ENCODE measurements at regions not wholly inside any gene's neighbourhood (a gene's known extent, or its start where the extent isn't known, plus 50 kb on each side); places are given as distances from the start of the nearest gene placed in this dataset.

DNA sequence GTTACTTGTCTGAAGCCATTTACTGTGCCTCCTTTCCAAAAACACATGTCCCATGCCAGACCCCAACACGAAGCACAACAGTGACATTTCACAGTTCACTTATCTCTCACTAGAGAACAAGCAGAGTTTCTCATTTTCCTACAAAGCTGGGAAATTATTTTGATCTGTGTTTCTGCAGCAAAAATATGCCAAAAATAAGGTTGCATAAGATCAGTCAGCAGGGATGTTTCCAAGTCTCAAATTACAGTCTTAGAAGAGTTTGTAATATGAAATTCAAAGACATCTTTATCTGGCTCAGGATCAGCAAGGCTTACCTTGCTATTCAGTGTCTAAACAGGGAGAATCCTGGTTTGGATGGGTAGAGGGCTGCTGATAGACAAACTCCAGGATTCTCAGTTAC lies 75.5 kb downstream of the GJD2 start:
- Histone ChIP-seq H3K27me3 (peaks cover 0 to 13% (median 7%) of the 10 kb centered on the region in 7 donors), H3K36me3 (no peaks in the 10 kb centered on the region), H3K27ac (no peak overlapping the region), H3K4me1 (no peaks in the 10 kb centered on the region), H3K4me3 (no peak overlapping the region), H3K9me3 (no peaks in the 10 kb centered on the region)
- TF ChIP-seq, protein P1, sequence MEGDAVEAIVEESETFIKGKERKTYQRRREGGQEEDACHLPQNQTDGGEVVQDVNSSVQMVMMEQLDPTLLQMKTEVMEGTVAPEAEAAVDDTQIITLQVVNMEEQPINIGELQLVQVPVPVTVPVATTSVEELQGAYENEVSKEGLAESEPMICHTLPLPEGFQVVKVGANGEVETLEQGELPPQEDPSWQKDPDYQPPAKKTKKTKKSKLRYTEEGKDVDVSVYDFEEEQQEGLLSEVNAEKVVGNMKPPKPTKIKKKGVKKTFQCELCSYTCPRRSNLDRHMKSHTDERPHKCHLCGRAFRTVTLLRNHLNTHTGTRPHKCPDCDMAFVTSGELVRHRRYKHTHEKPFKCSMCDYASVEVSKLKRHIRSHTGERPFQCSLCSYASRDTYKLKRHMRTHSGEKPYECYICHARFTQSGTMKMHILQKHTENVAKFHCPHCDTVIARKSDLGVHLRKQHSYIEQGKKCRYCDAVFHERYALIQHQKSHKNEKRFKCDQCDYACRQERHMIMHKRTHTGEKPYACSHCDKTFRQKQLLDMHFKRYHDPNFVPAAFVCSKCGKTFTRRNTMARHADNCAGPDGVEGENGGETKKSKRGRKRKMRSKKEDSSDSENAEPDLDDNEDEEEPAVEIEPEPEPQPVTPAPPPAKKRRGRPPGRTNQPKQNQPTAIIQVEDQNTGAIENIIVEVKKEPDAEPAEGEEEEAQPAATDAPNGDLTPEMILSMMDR (IDR thresholded peaks at IDR 0.05): no peak
- WGBS, 2 donors: 33 to 34% methylated on average over 1 of the region's 1 CpG
- ATAC-seq: no peak
- intact Hi-C loops (cut with DNase I): loop anchor here in 1 of 10 donors (10.0 kb wide), 1 partner anchor 64 kb away; no protein-coding TSS in a partner anchor
- DNase-seq: no peak

DNA sequence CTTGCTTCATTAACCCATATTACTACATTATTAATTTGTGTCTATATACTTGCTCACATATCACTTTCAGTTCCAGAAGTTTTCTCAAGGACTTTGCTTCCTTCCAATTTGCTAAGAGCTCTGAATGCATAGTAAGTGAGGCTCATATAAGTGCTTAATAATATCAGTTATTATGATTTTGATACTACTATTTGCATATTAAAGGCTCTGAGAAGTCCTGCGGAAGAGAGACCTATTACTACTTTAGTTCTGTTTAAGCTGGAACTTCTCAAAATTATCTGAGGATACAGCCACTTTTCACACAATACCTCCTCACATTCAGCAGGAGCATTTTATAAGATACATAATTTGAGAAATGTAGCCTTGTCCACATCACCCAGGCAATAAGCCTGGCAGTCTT lies 81.6 kb downstream of the GJD2 start:
- Histone ChIP-seq H3K4me1 (no peaks in the 10 kb centered on the region), H3K27ac (no peak overlapping the region), H3K36me3 (no peaks in the 10 kb centered on the region), H3K27me3 (peaks cover 0 to 20% (median 10%) of the 10 kb centered on the region in 7 donors), H3K9me3 (no peaks in the 10 kb centered on the region), H3K4me3 (no peak overlapping the region)
- intact Hi-C loops (cut with DNase I): loop anchor here in 1 of 10 donors (10.0 kb wide), 1 partner anchor 58 kb away; no protein-coding TSS in a partner anchor
- no peak for DNase-seq
- ATAC-seq: no peak
- TF ChIP-seq, protein P1 (IDR thresholded peaks at IDR 0.05): no peak
- WGBS, 2 donors: 93 to 100% methylated on average over 1 of the region's 1 CpG

DNA sequence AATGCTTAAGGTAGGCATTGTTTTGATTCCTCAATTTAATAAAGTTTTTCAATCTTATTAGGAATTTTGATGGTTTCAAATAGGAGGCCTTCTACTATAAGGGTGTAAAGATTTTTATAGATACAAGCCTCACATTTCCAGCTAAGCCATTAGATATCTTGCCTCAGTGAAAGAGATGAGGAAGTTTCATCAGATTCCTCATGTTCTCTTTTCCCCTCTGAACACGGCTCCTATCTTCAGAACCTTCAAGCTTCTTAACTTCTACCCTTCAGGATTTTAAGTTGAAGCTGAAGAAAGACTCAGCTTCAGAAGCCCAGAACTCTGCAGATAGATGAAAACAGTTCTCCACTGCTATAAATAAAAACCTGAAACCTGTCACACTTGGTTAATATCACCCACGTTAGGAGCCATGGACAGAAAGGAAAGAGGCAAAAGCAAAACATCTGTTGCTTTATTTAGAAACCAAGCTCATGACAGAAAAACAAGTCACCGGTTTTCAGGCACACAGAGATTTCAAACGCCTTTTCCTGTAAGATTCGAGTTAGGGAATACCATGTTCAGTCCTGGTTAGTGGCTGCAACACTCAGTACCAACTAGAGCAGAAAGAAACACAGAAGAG lies 82.2 kb upstream of the GOLGA8B start:
- no peak for DNase-seq
- TF ChIP-seq, protein P1 (IDR thresholded peaks at IDR 0.05): no peak
- Histone ChIP-seq H3K4me3 (no peak overlapping the region), H3K9me3 (no peaks in the 10 kb centered on the region), H3K36me3 (no peaks in the 10 kb centered on the region), H3K4me1 (peaks cover 0 to 6% (median 0%) of the 10 kb centered on the region in 9 donors), H3K27me3 (peaks cover 0 to 5% (median 0%) of the 10 kb centered on the region in 7 donors), H3K27ac (peak overlapping the region in 1 of 10 donors; percentile 6)
- 14 to 36% methylated on average over 5 of the region's 5 CpGs for WGBS, 2 donors
- intact Hi-C loops (cut with DNase I): no loop called here
- peak in 1 of 8 donors; percentile 46 for ATAC-seq

DNA sequence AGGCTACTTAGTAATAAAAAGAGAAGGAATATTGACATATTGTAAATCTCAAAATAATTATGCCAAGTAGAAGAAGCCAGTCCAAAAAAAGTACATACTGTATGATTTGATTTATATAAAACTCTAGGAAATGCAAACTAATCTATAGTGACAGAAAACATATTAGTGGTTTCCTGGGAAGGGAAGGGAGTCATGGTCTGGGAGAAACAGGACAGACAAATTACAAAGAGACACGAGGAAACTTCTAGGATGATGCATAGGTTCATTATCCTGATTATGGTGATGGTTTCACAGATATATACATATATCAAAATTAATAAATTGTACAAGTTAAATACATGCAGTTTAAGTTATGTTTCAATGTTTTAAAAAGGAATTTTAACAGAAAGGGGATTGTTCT lies 81.0 kb upstream of the GOLGA8B start:
- intact Hi-C loops (cut with DNase I): no loop called here
- DNase-seq: no peak
- TF ChIP-seq, protein P1 (IDR thresholded peaks at IDR 0.05): no peak

More for the DNA sequence above, 81.0 kb upstream of the GOLGA8B start:
- H3K4me1 ChIP-seq: peaks cover 0 to 6% (median 0%) of the 10 kb centered on the region in 9 donors
- no peak overlapping the region for H3K4me3 ChIP-seq
- no peak overlapping the region for H3K27ac ChIP-seq
- no peaks in the 10 kb centered on the region for H3K36me3 ChIP-seq
- WGBS, 2 donors: 28 to 30% methylated on average over 1 of the region's 1 CpG
- H3K9me3 ChIP-seq: no peaks in the 10 kb centered on the region
- peaks cover 0 to 5% (median 0%) of the 10 kb centered on the region in 7 donors for H3K27me3 ChIP-seq
- no peak for ATAC-seq

All from heart right ventricle (tissue), 16 donors.